ENCODE measurements at regions not wholly inside any gene's neighbourhood (a gene's known extent, or its start where the extent isn't known, plus 50 kb on each side); places are given as distances from the start of the nearest gene placed in this dataset.

DNA sequence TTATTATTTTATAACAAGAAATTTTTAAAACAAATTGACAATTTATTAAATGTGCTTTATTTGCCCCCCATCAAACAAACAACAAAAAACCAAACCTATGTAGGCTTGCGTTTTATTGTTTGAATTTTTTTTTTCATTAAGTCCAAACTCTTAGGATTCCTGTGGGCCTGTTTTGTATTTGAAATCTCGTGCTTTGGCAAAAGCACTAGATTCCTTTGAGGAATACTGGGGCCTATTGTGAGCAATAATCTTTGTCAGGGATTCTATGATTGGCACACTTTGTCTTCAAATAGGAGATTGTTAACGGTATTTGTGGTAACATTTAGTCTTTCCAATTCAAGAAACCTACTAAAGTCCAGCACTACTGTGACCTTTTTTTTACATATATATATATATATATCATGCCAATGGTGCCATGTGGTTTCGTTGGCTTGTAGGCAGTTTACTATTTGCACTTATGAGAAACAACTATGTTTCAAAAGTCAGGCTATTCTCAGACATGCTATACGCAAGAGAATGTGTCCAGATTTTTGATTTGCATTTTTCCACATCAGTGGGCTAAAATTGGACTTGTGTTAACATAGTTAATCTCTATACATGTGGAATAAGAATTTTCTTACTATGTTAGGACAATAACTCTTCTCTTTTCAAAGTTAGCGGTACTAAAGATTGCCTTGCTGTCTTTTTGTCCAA is 70.4 kb upstream of the GREM2 start:
- Histone ChIP-seq H3K27ac (replicated peaks) (no peak overlapping the region), H3K4me3 (replicated peaks; ENCODE audit: insufficient read depth, low read length) (no peak overlapping the region), H3K27me3 (ENCODE audit: insufficient read depth, poor library complexity, severe bottlenecking) (no peaks in the 10 kb centered on the region)
- TF ChIP-seq SPI1 (IDR thresholded peaks at IDR 0.05; ENCODE audit: borderline replicate concordance, low read depth) (no peak), POLR2AphosphoS5 (IDR thresholded peaks at IDR 0.05; ENCODE audit: low read depth) (no peak), GABPA (IDR thresholded peaks at IDR 0.05; ENCODE audit: low read depth) (no peak)
- TF ChIP-seq, protein P1, sequence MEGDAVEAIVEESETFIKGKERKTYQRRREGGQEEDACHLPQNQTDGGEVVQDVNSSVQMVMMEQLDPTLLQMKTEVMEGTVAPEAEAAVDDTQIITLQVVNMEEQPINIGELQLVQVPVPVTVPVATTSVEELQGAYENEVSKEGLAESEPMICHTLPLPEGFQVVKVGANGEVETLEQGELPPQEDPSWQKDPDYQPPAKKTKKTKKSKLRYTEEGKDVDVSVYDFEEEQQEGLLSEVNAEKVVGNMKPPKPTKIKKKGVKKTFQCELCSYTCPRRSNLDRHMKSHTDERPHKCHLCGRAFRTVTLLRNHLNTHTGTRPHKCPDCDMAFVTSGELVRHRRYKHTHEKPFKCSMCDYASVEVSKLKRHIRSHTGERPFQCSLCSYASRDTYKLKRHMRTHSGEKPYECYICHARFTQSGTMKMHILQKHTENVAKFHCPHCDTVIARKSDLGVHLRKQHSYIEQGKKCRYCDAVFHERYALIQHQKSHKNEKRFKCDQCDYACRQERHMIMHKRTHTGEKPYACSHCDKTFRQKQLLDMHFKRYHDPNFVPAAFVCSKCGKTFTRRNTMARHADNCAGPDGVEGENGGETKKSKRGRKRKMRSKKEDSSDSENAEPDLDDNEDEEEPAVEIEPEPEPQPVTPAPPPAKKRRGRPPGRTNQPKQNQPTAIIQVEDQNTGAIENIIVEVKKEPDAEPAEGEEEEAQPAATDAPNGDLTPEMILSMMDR (IDR thresholded peaks at IDR 0.05; ENCODE audit: insufficient read depth, low read length): no peak
- TF ChIP-seq, protein P2, sequence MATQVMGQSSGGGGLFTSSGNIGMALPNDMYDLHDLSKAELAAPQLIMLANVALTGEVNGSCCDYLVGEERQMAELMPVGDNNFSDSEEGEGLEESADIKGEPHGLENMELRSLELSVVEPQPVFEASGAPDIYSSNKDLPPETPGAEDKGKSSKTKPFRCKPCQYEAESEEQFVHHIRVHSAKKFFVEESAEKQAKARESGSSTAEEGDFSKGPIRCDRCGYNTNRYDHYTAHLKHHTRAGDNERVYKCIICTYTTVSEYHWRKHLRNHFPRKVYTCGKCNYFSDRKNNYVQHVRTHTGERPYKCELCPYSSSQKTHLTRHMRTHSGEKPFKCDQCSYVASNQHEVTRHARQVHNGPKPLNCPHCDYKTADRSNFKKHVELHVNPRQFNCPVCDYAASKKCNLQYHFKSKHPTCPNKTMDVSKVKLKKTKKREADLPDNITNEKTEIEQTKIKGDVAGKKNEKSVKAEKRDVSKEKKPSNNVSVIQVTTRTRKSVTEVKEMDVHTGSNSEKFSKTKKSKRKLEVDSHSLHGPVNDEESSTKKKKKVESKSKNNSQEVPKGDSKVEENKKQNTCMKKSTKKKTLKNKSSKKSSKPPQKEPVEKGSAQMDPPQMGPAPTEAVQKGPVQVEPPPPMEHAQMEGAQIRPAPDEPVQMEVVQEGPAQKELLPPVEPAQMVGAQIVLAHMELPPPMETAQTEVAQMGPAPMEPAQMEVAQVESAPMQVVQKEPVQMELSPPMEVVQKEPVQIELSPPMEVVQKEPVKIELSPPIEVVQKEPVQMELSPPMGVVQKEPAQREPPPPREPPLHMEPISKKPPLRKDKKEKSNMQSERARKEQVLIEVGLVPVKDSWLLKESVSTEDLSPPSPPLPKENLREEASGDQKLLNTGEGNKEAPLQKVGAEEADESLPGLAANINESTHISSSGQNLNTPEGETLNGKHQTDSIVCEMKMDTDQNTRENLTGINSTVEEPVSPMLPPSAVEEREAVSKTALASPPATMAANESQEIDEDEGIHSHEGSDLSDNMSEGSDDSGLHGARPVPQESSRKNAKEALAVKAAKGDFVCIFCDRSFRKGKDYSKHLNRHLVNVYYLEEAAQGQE (IDR thresholded peaks at IDR 0.05; ENCODE audit: insufficient replicate concordance, low read depth): no peak
- DNase-seq (ENCODE audit: low read depth in 1 of 2, low spot score in 1 of 2): no peak

DNA sequence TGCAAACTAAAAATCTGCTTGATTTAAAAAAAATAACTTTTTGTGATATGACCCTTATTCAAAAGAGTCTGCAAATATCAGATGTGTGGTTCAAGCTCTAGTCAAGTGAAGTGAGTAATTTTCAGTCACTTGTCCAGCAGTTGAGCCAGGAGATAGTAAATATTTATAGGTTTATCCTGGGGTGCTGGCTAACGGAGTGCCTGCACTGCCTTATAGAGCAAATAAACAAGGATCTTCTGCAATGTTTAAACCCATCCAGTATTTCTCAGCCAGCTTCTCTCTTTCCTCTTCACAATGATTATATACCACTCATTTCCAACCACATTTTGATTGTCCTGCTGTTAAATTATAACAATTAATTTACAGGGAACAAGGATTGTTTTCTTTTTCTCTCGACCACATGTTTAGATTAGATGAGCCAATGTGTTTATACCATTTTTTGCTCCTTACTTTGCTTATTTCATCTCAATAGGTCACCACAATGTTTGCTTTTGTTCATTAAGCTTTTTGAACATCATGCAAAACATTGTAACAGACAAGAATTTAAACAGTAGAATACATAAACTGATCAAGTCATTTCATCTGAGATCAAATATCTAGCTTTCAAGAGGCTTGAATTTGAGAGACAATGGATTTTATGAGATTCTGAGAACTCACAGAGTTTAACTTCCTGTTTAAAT is 60.3 kb upstream of the GREM2 start:
- H3K27me3 ChIP-seq (ENCODE audit: insufficient read depth, poor library complexity, severe bottlenecking): no peaks in the 10 kb centered on the region
- no peak overlapping the region for H3K27ac ChIP-seq (replicated peaks)

DNA sequence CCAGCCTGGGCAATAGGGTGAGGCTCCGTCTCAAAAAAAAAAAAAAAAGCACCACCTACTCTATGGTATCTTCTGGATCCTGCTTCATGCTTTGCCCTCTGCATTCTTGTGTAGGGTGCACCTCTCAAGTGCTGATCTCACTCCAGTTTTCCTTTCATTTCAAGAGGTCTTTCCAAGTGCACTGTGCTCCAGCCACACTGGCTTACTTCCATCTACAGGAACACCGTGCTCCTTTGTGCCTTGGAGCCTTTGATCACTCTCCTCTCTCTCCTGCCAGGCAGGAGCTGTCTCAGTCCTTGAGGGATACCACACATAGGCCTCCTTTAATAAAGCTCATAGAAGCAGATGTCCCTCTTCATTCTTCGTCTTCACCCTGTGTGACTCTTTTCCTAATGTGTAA is 55.4 kb upstream of the GREM2 start:
- no peak overlapping the region for H3K27ac ChIP-seq (replicated peaks)
- TF ChIP-seq GABPA (IDR thresholded peaks at IDR 0.05; ENCODE audit: low read depth) (no peak), SPI1 (IDR thresholded peaks at IDR 0.05; ENCODE audit: borderline replicate concordance, low read depth) (no peak), POLR2AphosphoS5 (IDR thresholded peaks at IDR 0.05; ENCODE audit: low read depth) (no peak)
- TF ChIP-seq, protein P1 (IDR thresholded peaks at IDR 0.05; ENCODE audit: insufficient read depth, low read length): no peak
- TF ChIP-seq, protein P2 (IDR thresholded peaks at IDR 0.05; ENCODE audit: insufficient replicate concordance, low read depth): no peak
- DNase-seq (ENCODE audit: low read depth in 1 of 2, low spot score in 1 of 2): no peak
- no peak overlapping the region for H3K4me3 ChIP-seq (replicated peaks; ENCODE audit: insufficient read depth, low read length)
- H3K27me3 ChIP-seq (ENCODE audit: insufficient read depth, poor library complexity, severe bottlenecking): no peaks in the 10 kb centered on the region

More for the DNA sequence above, 60.3 kb upstream of the GREM2 start:
- H3K4me3 ChIP-seq (replicated peaks; ENCODE audit: insufficient read depth, low read length): no peak overlapping the region
- DNase-seq (ENCODE audit: low read depth in 1 of 2, low spot score in 1 of 2): no peak
- no peak for TF ChIP-seq GABPA (IDR thresholded peaks at IDR 0.05; ENCODE audit: low read depth)

DNA sequence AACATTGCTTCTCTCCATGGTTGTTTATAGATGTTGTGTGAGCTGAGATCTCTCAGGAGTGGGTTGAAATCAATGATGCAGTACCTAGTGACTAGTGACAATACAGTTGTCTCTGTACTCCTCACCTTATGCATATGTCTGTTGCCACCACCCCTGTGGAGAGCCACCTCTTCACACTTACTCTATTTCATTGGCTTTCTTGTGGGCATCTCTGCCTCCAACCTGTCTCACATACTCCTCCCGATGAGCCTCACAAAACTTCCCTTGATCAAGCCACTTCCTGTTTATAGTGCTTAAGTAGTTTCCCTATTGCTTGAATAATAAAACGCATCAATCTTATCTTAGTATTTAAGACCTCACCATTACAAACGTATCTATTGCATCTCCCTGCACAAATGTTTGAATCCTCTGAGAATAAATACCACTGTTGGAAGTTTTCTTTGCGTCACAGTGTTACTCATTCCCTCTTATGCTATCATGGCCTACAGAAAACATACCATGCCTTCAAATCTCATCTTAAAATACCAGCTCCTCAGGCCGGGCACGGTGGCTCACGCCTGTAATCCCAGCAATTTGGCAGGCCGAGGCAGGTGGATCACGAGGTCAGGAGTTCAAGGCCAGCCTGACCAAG is 54.7 kb upstream of the GREM2 start:
- Histone ChIP-seq H3K4me3 (replicated peaks; ENCODE audit: insufficient read depth, low read length) (no peak overlapping the region), H3K27ac (replicated peaks) (no peak overlapping the region), H3K27me3 (ENCODE audit: insufficient read depth, poor library complexity, severe bottlenecking) (no peaks in the 10 kb centered on the region)
- no peak for DNase-seq (ENCODE audit: low read depth in 1 of 2, low spot score in 1 of 2)
- no peak for TF ChIP-seq GABPA (IDR thresholded peaks at IDR 0.05; ENCODE audit: low read depth)
- TF ChIP-seq SPI1 (IDR thresholded peaks at IDR 0.05; ENCODE audit: borderline replicate concordance, low read depth): peak; percentile 39

Measured in HL-60 (cell line).